NCI-H146 (cell line): ENCODE measurements at regions not wholly inside any gene's neighbourhood (a gene's known extent, or its start where the extent isn't known, plus 50 kb on each side); places are given as distances from the start of the nearest gene placed in this dataset.
"Not testable (repeated sequence)": the region's sequence is repeated elsewhere in the genome, so short reads cannot be mapped to it uniquely, and the experiment has no call there.

Experiments
- DNase-seq: peaks from one replicate; lab custom pipeline; 2025; lab: John Stamatoyannopoulos, UW

GRCh38 chr2:48043746-48044145, 137.4 kb upstream of the FBXO11 start:
- no peak for DNase-seq

GRCh38 chr2:48045613-48046012, 139.3 kb upstream of the FBXO11 start:
- DNase-seq: no peak

DNA sequence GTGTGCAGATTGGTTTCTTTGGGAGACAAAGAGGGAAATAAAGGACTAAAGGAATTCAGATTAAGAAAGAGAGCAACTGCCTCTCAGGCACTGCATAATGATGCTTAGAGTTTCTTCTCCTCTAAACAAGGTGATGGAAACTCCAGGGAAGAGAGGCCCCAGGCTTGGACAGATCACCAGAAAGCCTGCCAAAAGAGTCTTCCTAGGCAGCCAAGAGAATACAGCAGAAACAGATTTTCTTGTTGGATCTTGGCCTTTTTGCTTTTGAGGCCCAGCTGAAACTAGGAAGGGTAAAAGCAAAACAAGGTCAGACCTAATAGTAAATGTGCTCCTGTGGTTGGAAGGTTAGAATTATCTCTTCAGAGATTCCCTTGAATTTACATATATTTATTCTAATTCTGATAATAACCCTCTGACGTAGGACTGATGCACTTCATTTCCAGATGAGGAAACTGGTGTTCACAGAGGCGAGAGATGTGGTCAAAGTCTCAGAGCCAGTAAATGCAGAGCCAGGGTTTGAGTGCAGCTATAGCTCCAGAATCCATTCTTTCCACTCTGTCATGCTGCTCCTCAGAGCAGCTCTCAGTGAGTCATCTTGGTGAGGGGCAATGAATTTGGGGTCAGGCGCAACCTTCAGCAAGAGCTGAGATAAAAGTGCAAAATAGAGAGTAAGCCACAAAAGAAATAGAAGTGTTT, 142.3 kb upstream of the FBXO11 start:
- no peak for DNase-seq

GRCh38 chr2:48049371-48049770, 143.1 kb upstream of the FBXO11 start:
- DNase-seq: no peak

- DNase-seq: no peak
Measured at GRCh38 chr2:48050711-48051110, 144.4 kb upstream of the FBXO11 start.

DNA sequence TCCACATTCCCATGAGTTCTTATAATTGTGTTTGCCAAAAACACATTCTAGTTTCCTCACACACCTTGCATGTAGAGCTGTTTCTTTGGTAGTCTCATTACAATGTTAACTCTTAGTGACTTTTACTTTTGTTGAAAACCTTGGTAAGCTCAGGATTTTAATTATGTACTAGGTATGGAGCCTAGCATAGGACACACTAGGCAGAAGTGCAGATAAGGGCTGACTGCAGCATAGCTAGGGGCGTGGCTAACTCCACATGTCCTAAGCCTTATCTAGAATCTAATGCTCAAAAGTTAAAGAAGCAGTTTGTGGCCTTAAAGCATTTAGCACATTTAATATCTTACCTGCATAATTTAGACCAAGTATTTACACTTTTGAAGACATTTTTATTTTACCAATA, 153.7 kb upstream of the FBXO11 start:
- DNase-seq: no peak

DNA sequence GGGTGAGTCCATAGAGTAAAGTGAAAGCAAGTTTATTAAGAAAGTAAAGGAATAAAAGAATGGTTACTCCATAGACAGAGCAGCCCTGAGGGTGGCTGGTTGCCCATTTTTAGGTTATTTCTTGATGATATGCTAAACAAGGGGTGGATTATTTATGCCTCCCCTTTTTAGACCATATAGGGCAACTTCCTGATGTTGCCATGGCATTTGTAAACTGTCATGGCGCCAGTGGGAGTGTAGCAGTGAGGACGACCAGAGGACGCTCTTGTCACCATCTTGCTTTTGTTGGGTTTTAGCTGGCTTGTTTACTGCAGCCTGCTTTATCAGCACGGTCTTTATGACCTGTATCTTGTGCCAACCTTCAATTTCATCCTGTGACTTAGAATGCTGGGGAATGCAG, 155.4 kb upstream of the FBXO11 start:
- not testable (repeated sequence) for DNase-seq

GRCh38 chr2:48065096-48065495, 158.8 kb upstream of the FBXO11 start:
- no peak for DNase-seq

DNA sequence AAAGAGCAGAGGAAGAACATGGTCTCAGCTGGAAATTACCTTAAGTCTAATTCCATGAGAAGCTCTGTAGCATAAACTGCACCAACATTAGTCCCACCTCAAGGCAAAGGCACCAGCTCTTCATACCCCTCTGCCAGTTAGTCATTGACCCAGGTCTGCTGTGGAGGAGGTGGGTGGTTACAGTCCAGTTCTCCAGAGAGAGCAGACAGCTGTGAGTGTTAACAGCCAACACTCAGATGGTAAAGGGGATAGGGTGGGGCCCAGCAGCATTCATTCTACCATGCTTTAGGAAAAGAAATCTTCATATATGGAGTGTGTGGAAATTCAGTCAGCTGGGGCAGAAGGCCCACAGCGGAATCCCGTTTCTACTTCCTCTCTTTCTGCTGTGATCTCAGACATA, 159.7 kb upstream of the FBXO11 start:
- DNase-seq: no peak

DNA sequence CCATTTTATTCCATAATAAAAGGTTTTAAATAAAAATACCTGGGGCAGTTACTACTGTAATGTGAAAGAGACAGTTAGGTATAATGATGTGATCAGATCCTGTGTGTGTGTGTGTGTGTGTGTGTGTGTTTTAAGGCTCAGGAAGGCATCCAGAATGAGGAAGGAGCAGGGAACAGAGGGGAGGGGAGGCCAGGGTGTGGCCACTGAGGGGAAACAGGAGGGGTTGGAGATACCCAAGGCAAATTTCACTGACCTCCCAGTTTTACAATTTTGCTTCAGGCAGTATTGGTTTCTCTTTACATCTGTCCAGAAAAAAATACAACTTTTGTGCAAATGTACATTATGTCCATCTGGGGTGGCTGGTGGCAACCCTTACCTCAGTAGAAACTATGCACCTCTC, 163.5 kb upstream of the FBXO11 start:
- DNase-seq: no peak

GRCh38 chr2:48070415-48070814, 164.1 kb upstream of the FBXO11 start:
- DNase-seq: no peak

DNA sequence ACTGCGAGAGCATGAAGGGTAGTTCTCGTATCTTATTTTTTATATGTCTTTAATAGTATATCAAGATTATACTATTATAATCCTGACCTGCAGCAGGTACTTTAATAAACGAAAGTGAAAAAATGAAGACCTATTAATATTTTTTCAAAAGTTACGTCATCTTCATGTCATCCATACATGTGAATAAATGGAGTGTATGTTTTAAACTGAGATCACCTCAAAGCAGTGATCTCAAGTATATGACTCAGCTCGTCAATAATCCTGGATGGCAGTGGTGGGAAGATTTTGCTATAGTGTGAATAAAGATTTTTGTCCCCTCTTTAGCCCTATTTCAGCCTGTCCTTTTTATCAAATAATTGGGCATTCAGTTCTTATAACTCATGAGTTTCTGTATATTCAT, 166.3 kb upstream of the FBXO11 start:
- DNase-seq: no peak

GRCh38 chr2:48075631-48076030, 169.3 kb upstream of the FBXO11 start:
- no peak for DNase-seq

DNA sequence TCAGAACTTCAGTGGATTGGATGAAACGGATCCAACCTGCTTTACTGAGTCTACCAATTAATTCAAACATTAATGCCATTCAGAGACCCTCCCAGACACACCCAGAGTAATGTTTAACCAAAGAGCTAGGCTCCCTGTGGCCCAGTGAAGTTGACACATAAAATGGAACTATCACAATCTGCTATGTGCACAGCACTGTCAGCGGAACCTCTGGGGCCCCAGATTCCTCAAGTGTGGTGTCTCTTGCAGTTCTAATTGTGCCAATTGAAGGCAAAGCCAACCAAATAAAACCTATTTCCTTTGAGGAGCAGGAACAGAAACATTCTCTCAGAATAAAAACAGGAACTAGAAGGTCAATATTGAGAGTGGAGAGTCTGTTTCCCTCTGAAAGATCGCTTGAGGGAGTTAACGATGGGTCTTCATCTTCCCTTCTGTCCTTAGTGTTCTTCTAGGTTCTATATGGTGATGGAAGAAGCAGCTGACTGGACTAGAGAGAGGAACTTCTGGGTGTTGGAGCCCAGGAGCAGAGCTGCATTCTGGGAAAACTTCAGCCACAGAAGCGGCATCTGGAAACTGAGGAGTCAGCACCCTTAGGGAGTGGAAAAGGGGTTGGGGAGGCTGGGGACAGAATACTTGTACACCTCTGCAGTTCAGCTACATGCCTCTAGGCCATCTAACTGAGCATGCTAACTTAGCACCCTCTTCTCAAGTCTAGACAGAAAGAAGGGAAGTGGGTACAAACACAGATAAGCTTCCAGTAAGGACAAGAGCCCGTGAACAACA, 174.4 kb upstream of the FBXO11 start:
- no peak for DNase-seq

DNA sequence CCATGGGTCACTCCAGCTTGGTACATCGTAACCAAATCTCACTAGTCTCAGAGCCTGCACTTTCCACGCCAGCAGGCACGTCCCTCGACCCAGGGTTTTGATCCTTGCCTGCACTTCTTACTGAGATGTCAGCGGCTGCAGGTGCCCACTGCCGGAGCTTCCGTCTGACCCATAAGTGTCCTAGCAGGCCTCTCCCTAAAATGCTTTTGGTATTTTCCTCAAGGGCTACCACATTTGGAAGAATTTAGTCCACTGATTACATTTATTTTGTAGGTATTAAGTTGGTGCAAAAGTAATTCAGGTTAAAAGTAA, 175.0 kb upstream of the FBXO11 start:
- DNase-seq: no peak

DNA sequence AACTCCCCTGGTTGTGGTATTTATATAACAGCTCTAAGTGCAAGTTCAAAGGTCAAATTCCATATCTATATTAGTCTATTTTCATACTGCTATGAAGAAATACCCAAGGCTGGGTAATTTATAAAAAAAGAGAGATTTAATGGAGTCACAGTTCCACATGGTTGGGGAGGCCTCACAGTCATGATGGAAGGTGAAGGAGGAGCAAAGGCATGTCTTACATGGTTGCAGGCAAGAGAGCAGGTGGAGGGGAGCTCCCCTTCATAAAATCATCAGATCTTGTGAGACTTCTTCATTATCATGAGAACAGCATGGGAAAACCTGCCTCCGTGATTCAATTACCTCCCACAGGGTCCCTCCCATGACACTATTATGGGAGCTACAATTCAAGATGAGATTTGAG, 179.6 kb upstream of the FBXO11 start:
- no peak for DNase-seq

GRCh38 chr2:48088994-48089393, 182.7 kb upstream of the FBXO11 start:
- no peak for DNase-seq

GRCh38 chr2:48089644-48090043, 183.3 kb upstream of the FBXO11 start:
- no peak for DNase-seq

- no peak for DNase-seq
Measured at GRCh38 chr2:48092846-48093803, 186.8 kb upstream of the FBXO11 start.

DNA sequence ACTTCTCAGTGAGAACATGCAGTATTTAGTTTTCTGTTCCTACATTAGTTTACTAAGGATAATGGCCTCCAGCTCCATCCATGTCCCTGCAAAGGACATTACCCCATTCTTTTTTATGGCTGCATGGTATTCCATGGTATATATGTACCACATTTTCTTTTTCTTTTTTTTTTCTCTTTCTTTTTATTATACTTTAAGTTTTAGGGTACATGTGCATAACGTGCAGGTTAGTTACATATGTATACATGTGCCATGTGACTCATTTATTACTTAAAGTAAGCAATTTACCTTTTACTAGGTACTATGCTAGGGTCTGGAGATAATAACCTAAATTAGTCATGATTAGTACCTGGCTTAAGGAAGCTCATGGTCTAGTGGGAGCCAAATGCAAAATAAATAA, 190.5 kb upstream of the FBXO11 start:
- not testable (repeated sequence) for DNase-seq

DNA sequence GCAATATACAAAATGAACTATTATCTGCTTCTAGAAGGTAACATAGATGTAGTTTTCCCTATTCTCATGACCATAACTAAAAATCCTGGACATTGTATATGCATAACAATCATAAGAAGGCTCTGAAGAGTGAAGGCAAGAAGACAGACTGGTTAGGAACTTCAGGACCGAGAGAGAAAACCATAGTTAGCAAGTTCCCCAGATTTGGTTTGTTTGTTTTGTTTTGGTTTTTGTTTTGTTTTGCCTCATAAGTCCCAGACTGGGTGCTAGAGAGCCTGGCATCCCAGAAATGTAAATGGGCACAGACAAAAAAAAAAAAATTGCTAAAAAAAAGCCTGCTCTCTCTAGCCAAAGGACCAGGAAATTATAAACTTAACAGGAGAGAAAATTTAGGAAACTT, 192.2 kb upstream of the FBXO11 start:
- no peak for DNase-seq

GRCh38 chr2:48104418-48104817, 198.1 kb upstream of the FBXO11 start:
- no peak for DNase-seq

DNA sequence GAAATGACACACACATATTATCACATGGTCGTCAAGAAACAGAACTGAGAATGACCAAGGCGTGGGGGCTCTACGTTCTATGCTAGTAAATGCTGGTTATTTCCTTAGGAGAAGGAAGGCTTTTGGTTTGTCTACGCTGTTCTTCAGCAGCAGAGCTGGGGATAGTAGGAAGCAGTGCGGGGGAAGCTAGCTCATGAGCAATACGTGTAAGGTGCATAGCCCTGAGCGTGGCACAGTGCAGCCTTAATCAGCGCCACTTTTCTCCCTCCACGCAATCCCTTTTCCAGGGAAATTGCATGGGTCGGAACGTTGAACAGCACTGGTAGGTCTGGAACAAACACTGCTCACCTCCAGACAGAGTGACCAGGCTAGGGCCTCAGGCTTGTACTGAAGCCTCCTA, 199.6 kb upstream of the FBXO11 start:
- no peak for DNase-seq
